ENCODE measurements at regions not wholly inside any gene's neighbourhood (a gene's known extent, or its start where the extent isn't known, plus 50 kb on each side); places are given as distances from the start of the nearest gene placed in this dataset.

- no peaks in the 10 kb centered on the region for H3K4me1 ChIP-seq (replicated peaks in 1 of 2)
- H3K36me3 ChIP-seq (replicated peaks in 1 of 2): no peaks in the 10 kb centered on the region
- no peak overlapping the region for H3K4me3 ChIP-seq
- H3K9me3 ChIP-seq (replicated peaks in 1 of 3): no peaks in the 10 kb centered on the region
- WGBS, 4 donors: 41 to 53% (median 44%) methylated on average over 17 to 21 of the region's 21 CpGs
- peak; percentile 17 to 53 (median 29) for DNase-seq
- TF ChIP-seq POLR2A (IDR thresholded peaks at IDR 0.05) (no peak), CTCF (IDR thresholded peaks at IDR 0.05) (peak; percentile 32 to 62 (median 51))
- intact Hi-C loops (cut with DNase I): no loop called here
- H3K27me3 ChIP-seq: peaks cover 8% of the 10 kb centered on the region
- H3K27ac ChIP-seq: no peak overlapping the region
Measured at GRCh38 chr22:33209930-33210784, 152.0 kb upstream of the SYN3 start.

- Histone ChIP-seq H3K4me1 (replicated peaks in 1 of 2) (no peaks in the 10 kb centered on the region), H3K27me3 (peaks cover 11% of the 10 kb centered on the region), H3K27ac (no peak overlapping the region), H3K9me3 (replicated peaks in 1 of 3) (no peaks in the 10 kb centered on the region), H3K4me3 (no peak overlapping the region), H3K36me3 (replicated peaks in 1 of 2) (no peaks in the 10 kb centered on the region)
- intact Hi-C loops (cut with DNase I): loop anchor here in 1 of 2 donors (5.0 kb wide), 1 partner anchor 187 kb away; no protein-coding TSS in a partner anchor
- 0 to 10% (median 7%) methylated on average over 1 of the region's 1 CpG for WGBS, 4 donors
- no peak for TF ChIP-seq CTCF (IDR thresholded peaks at IDR 0.05)
- no peak for TF ChIP-seq POLR2A (IDR thresholded peaks at IDR 0.05)
- DNase-seq: no peak
Measured at GRCh38 chr22:33204408-33204807, 146.2 kb upstream of the SYN3 start.

GRCh38 chr22:33202455-33202854 is 144.3 kb upstream of the SYN3 start:
- no peak overlapping the region for H3K27ac ChIP-seq
- 23 to 54% (median 40%) methylated on average over 1 of the region's 1 CpG for WGBS, 4 donors

More at GRCh38 chr22:33202455-33202854, 144.3 kb upstream of the SYN3 start:
- H3K9me3 ChIP-seq (replicated peaks in 1 of 3): no peaks in the 10 kb centered on the region
- no peaks in the 10 kb centered on the region for H3K36me3 ChIP-seq (replicated peaks in 1 of 2)
- intact Hi-C loops (cut with DNase I): loop anchor here in 1 of 2 donors (5.0 kb wide), 1 partner anchor 185 kb away; no protein-coding TSS in a partner anchor
- no peak for DNase-seq
- H3K4me3 ChIP-seq: no peak overlapping the region
- H3K4me1 ChIP-seq (replicated peaks in 1 of 2): no peaks in the 10 kb centered on the region
- no peak for TF ChIP-seq POLR2A (IDR thresholded peaks at IDR 0.05)
- TF ChIP-seq CTCF (IDR thresholded peaks at IDR 0.05): no peak
- H3K27me3 ChIP-seq: peaks cover 14% of the 10 kb centered on the region

Data from adrenal gland (tissue), 9 donors.